Endodermal cell (in vitro differentiated cells): ENCODE measurements at regions not wholly inside any gene's neighbourhood (a gene's known extent, or its start where the extent isn't known, plus 50 kb on each side); places are given as distances from the start of the nearest gene placed in this dataset.
A peak's percentile ranks its signal among the peaks of the same experiment; 100 is the strongest.

Source experiments
- DNase-seq: peaks from one replicate; pipeline ENCODE4 v3.0.0-alpha.2; 2017
- H3K27ac ChIP-seq: 2 replicates; pipeline ENCODE4 v1.5.1; 2013; ENCODE audit warnings: mild to moderate bottlenecking, low read depth, low read length, moderate library complexity
- H3K27me3 ChIP-seq: 2 replicates; pipeline ENCODE4 v1.6.1; 2013; ENCODE audit warnings: mild to moderate bottlenecking, low read length, moderate library complexity; ENCODE audit not compliant: insufficient read depth, control insufficient read depth, poor library complexity, severe bottlenecking
- H3K36me3 ChIP-seq: 2 replicates; pipeline ENCODE4 v1.7.0; 2013; ENCODE audit warnings: mild to moderate bottlenecking, low read length, moderate library complexity; ENCODE audit not compliant: control insufficient read depth, insufficient read depth
- H3K4me1 ChIP-seq: one replicate; pipeline ENCODE4 v1.7.0; 2013; ENCODE audit warnings: low read length; ENCODE audit not compliant: control insufficient read depth, insufficient read depth
- H3K4me3 ChIP-seq: 2 replicates; pipeline ENCODE4 v1.5.1; 2013; ENCODE audit warnings: mild to moderate bottlenecking, low read length, moderate library complexity
- H3K9ac ChIP-seq: 2 replicates; pipeline ENCODE4 v1.6.1; 2013; ENCODE audit warnings: mild to moderate bottlenecking, low read length, moderate library complexity; ENCODE audit not compliant: poor library complexity, severe bottlenecking; ENCODE audit errors: extremely low read depth
- H3K9me3 ChIP-seq: 2 replicates; pipeline ENCODE4 v1.6.1; 2013; ENCODE audit warnings: mild to moderate bottlenecking, low read length, moderate library complexity; ENCODE audit not compliant: control insufficient read depth
- H3K27ac Mint-ChIP-seq: 2 replicates; pipeline ENCODE4 v1.8.0; 2020; ENCODE audit warnings: mixed read lengths
- H3K27me3 Mint-ChIP-seq: 2 replicates; pipeline ENCODE4 v1.8.0; 2021; ENCODE audit warnings: mild to moderate bottlenecking, mixed read lengths; ENCODE audit not compliant: insufficient read depth
- H3K36me3 Mint-ChIP-seq: 2 replicates; pipeline ENCODE4 v1.8.0; 2020; ENCODE audit warnings: low read depth, mixed read lengths
- H3K4me1 Mint-ChIP-seq: 2 replicates; pipeline ENCODE4 v1.8.0; 2020; ENCODE audit warnings: mixed read lengths
- H3K4me3 Mint-ChIP-seq: 2 replicates; pipeline ENCODE4 v1.8.0; 2020; ENCODE audit warnings: mild to moderate bottlenecking, moderate library complexity, mixed read lengths
- H3K9me3 Mint-ChIP-seq: 2 replicates; pipeline ENCODE4 v1.8.0; 2020; ENCODE audit warnings: mild to moderate bottlenecking, mixed read lengths
- WGBS, 2 experiments: methylation state at CpG; one replicate each; pipeline versions ENCODE4 v1.1.5 to v1.1.7; 2013; ENCODE audit warnings: missing lambda C conversion rate in 2 of 2, mixed read lengths in 1 of 2; ENCODE audit not compliant: insufficient coverage in 1 of 2, insufficient read length in 1 of 2; 5-methylcytosine and 5-hydroxymethylcytosine counted together
- TF ChIP-seq, protein P1 (sequence below): fragments of 200-600 bp; sonication (generic); conservative IDR thresholded peaks from 2 replicates; pipeline ENCODE4 v1.5.0; 2021; ENCODE audit warnings: antibody characterized with exemption, mild to moderate bottlenecking

DNA sequence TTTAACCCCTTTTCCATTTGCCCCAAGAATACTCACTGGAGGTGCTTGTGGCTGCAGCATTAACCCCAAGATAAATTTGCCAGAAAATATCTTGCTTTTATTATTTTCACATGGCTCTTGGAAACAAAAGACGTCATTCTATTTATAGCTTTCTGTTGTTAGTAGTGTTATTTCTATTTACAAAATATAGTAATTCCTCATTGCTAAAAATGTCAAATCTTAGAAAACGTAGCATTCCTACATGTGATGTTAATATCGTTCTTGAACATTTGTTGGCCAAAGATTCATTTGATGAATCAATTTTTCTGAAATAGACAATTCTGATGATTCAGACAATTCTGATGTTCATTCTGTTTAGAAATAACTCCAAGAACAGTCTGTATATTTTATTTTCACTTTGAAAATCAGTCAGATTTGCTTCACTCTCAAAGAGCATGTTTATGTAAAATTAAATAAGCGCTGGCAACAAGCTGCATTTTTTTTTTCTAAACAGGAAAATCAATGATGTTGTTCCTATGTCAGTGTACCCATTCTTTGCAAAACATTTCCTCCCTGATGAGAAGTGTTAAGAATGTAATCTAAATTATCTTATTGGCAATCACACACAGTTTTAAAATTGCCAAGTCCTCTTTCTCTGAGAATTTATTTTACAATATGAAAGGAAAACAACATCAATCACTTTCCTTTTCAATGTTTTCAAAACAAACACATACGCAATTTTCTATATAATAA, 334.0 kb downstream of the KCTD12 start:
- Histone ChIP-seq H3K4me3 (no peak overlapping the region), H3K9me3 (no peaks in the 10 kb centered on the region), H3K27ac (no peak overlapping the region), H3K9ac (no peak overlapping the region), H3K4me1 (no peaks in the 10 kb centered on the region), H3K27me3 (no peaks in the 10 kb centered on the region), H3K36me3 (no peaks in the 10 kb centered on the region)
- no peaks in the 10 kb centered on the region for H3K9me3 Mint-ChIP-seq
- no peaks in the 10 kb centered on the region for H3K36me3 Mint-ChIP-seq
- no peaks in the 10 kb centered on the region for H3K27me3 Mint-ChIP-seq
- H3K27ac Mint-ChIP-seq, result no peak overlapping the region
- H3K4me3 Mint-ChIP-seq, result no peak overlapping the region
- TF ChIP-seq, protein P1, sequence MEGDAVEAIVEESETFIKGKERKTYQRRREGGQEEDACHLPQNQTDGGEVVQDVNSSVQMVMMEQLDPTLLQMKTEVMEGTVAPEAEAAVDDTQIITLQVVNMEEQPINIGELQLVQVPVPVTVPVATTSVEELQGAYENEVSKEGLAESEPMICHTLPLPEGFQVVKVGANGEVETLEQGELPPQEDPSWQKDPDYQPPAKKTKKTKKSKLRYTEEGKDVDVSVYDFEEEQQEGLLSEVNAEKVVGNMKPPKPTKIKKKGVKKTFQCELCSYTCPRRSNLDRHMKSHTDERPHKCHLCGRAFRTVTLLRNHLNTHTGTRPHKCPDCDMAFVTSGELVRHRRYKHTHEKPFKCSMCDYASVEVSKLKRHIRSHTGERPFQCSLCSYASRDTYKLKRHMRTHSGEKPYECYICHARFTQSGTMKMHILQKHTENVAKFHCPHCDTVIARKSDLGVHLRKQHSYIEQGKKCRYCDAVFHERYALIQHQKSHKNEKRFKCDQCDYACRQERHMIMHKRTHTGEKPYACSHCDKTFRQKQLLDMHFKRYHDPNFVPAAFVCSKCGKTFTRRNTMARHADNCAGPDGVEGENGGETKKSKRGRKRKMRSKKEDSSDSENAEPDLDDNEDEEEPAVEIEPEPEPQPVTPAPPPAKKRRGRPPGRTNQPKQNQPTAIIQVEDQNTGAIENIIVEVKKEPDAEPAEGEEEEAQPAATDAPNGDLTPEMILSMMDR, result no peak
- no peaks in the 10 kb centered on the region for H3K4me1 Mint-ChIP-seq
- no peak for DNase-seq
- WGBS, 2 experiments, result 94 to 100% methylated on average over 1 to 3 of the region's 5 CpGs

DNA sequence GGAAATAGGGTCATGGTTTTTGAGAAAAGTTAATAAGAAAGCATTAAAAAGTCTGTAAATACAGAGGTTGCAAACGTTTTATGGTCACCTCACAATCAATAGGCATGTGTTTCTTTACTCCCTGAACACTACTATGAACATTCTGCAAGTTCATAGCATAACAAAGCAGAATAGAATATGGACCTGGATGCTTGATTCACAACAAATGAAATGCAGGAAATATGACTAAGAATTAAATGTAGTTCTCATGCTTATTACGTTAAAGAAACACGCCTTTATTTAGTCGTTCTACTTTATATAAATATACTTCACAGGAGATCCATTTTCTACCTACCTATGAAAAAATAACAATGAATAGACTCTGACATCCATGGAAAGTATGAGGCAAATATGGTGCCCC, 344.0 kb downstream of the KCTD12 start:
- Mint-ChIP-seq H3K9me3 (no peaks in the 10 kb centered on the region), H3K4me1 (no peaks in the 10 kb centered on the region), H3K4me3 (no peak overlapping the region), H3K27me3 (no peaks in the 10 kb centered on the region), H3K36me3 (no peaks in the 10 kb centered on the region), H3K27ac (no peak overlapping the region)
- Histone ChIP-seq H3K9ac (no peak overlapping the region), H3K36me3 (no peaks in the 10 kb centered on the region), H3K4me1 (no peaks in the 10 kb centered on the region), H3K9me3 (no peaks in the 10 kb centered on the region), H3K27me3 (no peaks in the 10 kb centered on the region), H3K27ac (no peak overlapping the region), H3K4me3 (no peak overlapping the region)
- no peak for DNase-seq
- TF ChIP-seq, protein P1, result no peak
- 71 to 100% methylated on average over 2 to 4 of the region's 4 CpGs for WGBS, 2 experiments

DNA sequence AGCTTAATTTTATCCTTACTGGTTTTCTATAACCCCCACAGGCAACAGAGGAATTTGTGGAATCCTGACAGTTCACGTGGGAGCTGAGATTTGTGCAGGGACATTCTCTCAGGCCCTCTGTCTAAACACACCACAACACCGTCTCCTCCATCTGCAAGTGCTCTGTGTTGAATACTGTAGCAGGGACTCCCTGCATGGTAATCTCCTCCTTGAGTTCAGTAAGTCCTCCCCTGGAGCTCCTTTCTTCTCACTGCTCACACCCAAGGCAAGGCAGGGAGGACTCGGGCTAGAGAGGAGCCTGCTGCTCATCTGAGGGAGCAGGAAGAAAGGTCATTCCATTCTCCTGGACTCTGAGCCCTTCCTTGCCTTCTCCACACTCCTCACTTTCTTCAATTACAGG, 348.2 kb downstream of the KCTD12 start:
- TF ChIP-seq, protein P1, result no peak
- H3K27me3 ChIP-seq, result no peaks in the 10 kb centered on the region
- Mint-ChIP-seq H3K9me3 (peaks cover 6% of the 10 kb centered on the region), H3K27ac (no peak overlapping the region), H3K4me1 (no peaks in the 10 kb centered on the region), H3K36me3 (no peaks in the 10 kb centered on the region), H3K4me3 (no peak overlapping the region), H3K27me3 (no peaks in the 10 kb centered on the region)
- H3K36me3 ChIP-seq, result no peaks in the 10 kb centered on the region
- 74 to 86% methylated on average over 2 to 3 of the region's 3 CpGs for WGBS, 2 experiments
- H3K9ac ChIP-seq, result no peak overlapping the region
- H3K4me1 ChIP-seq, result no peaks in the 10 kb centered on the region
- no peaks in the 10 kb centered on the region for H3K9me3 ChIP-seq
- H3K27ac ChIP-seq, result no peak overlapping the region
- no peak overlapping the region for H3K4me3 ChIP-seq
- DNase-seq, result peak; percentile 52
